B cell (primary cell): ENCODE measurements at regions not wholly inside any gene's neighbourhood (a gene's known extent, or its start where the extent isn't known, plus 50 kb on each side); places are given as distances from the start of the nearest gene placed in this dataset.

Experiments used
- ATAC-seq: fragments of 200-7000 bp; cut with Tn5 transposase; one replicate; pipeline ENCODE4 v1.10.0; 2021; ENCODE audit warnings: low read depth, mild to moderate bottlenecking, moderate number of reproducible peaks, moderate library complexity
- CTCF ChIA-PET: fragments of 350-600 bp; sonication (Branson Sonifier 250); formaldehyde crosslinking; loops from one replicate; lab custom pipeline; 2021; ENCODE audit warnings: antibody characterized with exemption, inconsistent platforms; lab: Charles Lee
- POLR2A ChIA-PET: fragments of 350-600 bp; sonication (Branson Sonifier 250); formaldehyde crosslinking; loops from one replicate; lab custom pipeline; 2021; ENCODE audit warnings: antibody characterized with exemption; lab: Charles Lee
- DNase-seq: peaks from one replicate; pipeline ENCODE4 v3.0.0; 2013
- H2AFZ ChIP-seq: 2 replicates; pipeline ENCODE4 v1.6.1; 2012; ENCODE audit warnings: mild to moderate bottlenecking, low read depth, low read length; ENCODE audit not compliant: insufficient read depth, poor library complexity, severe bottlenecking
- H3K27ac ChIP-seq, 2 donors: 1 replicate in 1 of 2; 2 replicates in 1 of 2; pipeline ENCODE4 v1.5.1; 2012 to 2013; ENCODE audit warnings: low read length in 2 of 2, mild to moderate bottlenecking in 2 of 2, moderate library complexity in 1 of 2
- H3K27me3 ChIP-seq, 4 experiments: fragments of 200-600 bp in 1 of 4; sonication (generic) in 1 of 4; replicated peaks in 1 of 4; 1 replicate in 2 of 4; 2 replicates in 2 of 4; pipeline versions ENCODE4 v1.6.1 to v1.7.0; 2013 to 2016; ENCODE audit warnings: low read length in 3 of 4, mild to moderate bottlenecking in 2 of 4, mixed read lengths in 1 of 4, moderate library complexity in 1 of 4; ENCODE audit not compliant: insufficient read depth in 4 of 4, control insufficient read depth in 3 of 4; ENCODE audit errors: control extremely low read depth in 1 of 4
- H3K36me3 ChIP-seq, 2 experiments: replicated peaks in 1 of 2; 1 replicate in 1 of 2; 2 replicates in 1 of 2; pipeline versions ENCODE4 v1.6.1 to v1.7.1; 2013; ENCODE audit warnings: low read length in 1 of 2; ENCODE audit not compliant: insufficient read depth in 2 of 2, control insufficient read depth in 1 of 2; ENCODE audit errors: control extremely low read depth in 1 of 2, extremely low read depth in 1 of 2
- H3K4me1 ChIP-seq, 2 donors: fragments of 200-600 bp in 1 of 2; sonication (generic) in 1 of 2; 1 replicate in 1 of 2; 2 replicates in 1 of 2; pipeline versions ENCODE4 v1.5.1 to v1.6.1; 2013 to 2017; ENCODE audit warnings: low read length in 2 of 2; ENCODE audit not compliant: control insufficient read depth in 2 of 2, insufficient read depth in 2 of 2
- H3K4me2 ChIP-seq: replicated peaks from 2 replicates; pipeline ENCODE3; 2012; ENCODE audit warnings: mild to moderate bottlenecking, low read depth, low read length; ENCODE audit not compliant: poor library complexity, severe bottlenecking
- H3K4me3 ChIP-seq, 5 experiments: fragments of 200-600 bp in 1 of 5; sonication (generic) in 1 of 5; 1 replicate in 3 of 5; 2 replicates in 2 of 5; pipeline versions ENCODE4 v1.5.1 to v1.7.0; 2011 to 2016; ENCODE audit warnings: low read length in 4 of 5, mild to moderate bottlenecking in 4 of 5, low read depth in 2 of 5, control low read depth in 1 of 5, moderate library complexity in 1 of 5; ENCODE audit not compliant: insufficient read depth in 1 of 5; ENCODE audit errors: control extremely low read depth in 1 of 5, extremely low read depth in 1 of 5
- H3K79me2 ChIP-seq: fragments of 200-600 bp; sonication (generic); one replicate; pipeline ENCODE4 v1.6.0; 2016; ENCODE audit warnings: low read length; ENCODE audit not compliant: control insufficient read depth, insufficient read depth
- H3K9ac ChIP-seq: fragments of 200-600 bp; sonication (generic); 2 replicates; pipeline ENCODE4 v1.6.1; 2017; ENCODE audit warnings: mild to moderate bottlenecking, low read length, moderate library complexity
- H3K9me3 ChIP-seq, 3 donors: one replicate each; pipeline versions ENCODE4 v1.6.1 to v1.7.1; 2013; ENCODE audit warnings: low read length in 2 of 3; ENCODE audit not compliant: control insufficient read depth in 2 of 3, insufficient read depth in 1 of 3; ENCODE audit errors: control extremely low read depth in 1 of 3
- H4K20me1 ChIP-seq: 2 replicates; pipeline ENCODE4 v1.6.0; 2012; ENCODE audit warnings: mild to moderate bottlenecking, low read length; ENCODE audit not compliant: insufficient read depth, control insufficient read depth, poor library complexity, severe bottlenecking
- H3K27ac Mint-ChIP-seq: one replicate; pipeline ENCODE4 v1.8.0; 2021; ENCODE audit warnings: mixed read lengths
- H3K27me3 Mint-ChIP-seq: one replicate; pipeline ENCODE4 v1.8.0; 2021; ENCODE audit warnings: mixed read lengths
- H3K4me1 Mint-ChIP-seq: one replicate; pipeline ENCODE4 v1.8.0; 2021; ENCODE audit warnings: mixed read lengths
- H3K4me3 Mint-ChIP-seq: one replicate; pipeline ENCODE4 v1.8.0; 2021; ENCODE audit warnings: mixed read lengths
- H3K9me3 Mint-ChIP-seq: one replicate; pipeline ENCODE4 v1.8.0; 2022; ENCODE audit warnings: mixed read lengths; ENCODE audit not compliant: insufficient read depth
- CTCF ChIP-seq: fragments of 200-600 bp; IDR thresholded peaks from one replicate; pipeline ENCODE4 v1.8.0; 2022; ENCODE audit warnings: antibody characterized with exemption, mild to moderate bottlenecking
- EZH2 ChIP-seq: IDR thresholded peaks from 2 replicates; pipeline ENCODE4 v1.6.1; 2012; ENCODE audit warnings: borderline replicate concordance, low read depth, mild to moderate bottlenecking, moderate library complexity, low read length; ENCODE audit not compliant: insufficient read depth, poor library complexity, severe bottlenecking
- WGBS: methylation state at CpG from one replicate; pipeline ENCODE4 v1.1.5; 2013; ENCODE audit warnings: missing lambda C conversion rate; ENCODE audit not compliant: insufficient coverage; 5-methylcytosine and 5-hydroxymethylcytosine counted together
- intact Hi-C: fragments of 100-400 bp; cut with micrococcal nuclease; formaldehyde crosslinking; loops from one replicate; pipeline ENCODE4 v1.10.0; 2022

GRCh38 chr11:119975561-119976152 is 162.3 kb downstream of the TRIM29 start:
- H3K36me3 ChIP-seq, result no peaks in the 10 kb centered on the region
- POLR2A ChIA-PET, result no interaction called here
- no peaks in the 10 kb centered on the region for H3K4me1 ChIP-seq
- no peak for DNase-seq
- H3K9ac ChIP-seq, result no peak overlapping the region
- CTCF ChIA-PET, result no interaction called here
- Mint-ChIP-seq H3K4me1 (no peaks in the 10 kb centered on the region), H3K27me3 (peaks cover 24% of the 10 kb centered on the region), H3K9me3 (peaks cover 2% of the 10 kb centered on the region), H3K27ac (no peak overlapping the region), H3K4me3 (no peak overlapping the region)
- H3K79me2 ChIP-seq, result no peaks in the 10 kb centered on the region
- no peak for ATAC-seq
- H3K4me2 ChIP-seq, result no peak overlapping the region
- WGBS, result 54% methylated on average over 14 of the region's 15 CpGs
- no peak overlapping the region for H3K27ac ChIP-seq
- H2AFZ ChIP-seq, result no peak overlapping the region
- TF ChIP-seq EZH2 (no peak), CTCF (no peak)
- H3K9me3 ChIP-seq, result peaks cover 0 to 13% (median 0%) of the 10 kb centered on the region in 3 donors
- intact Hi-C loops, result no loop called here
- H3K4me3 ChIP-seq, result no peak overlapping the region
- H4K20me1 ChIP-seq, result no peaks in the 10 kb centered on the region
- peaks cover 0 to 4% (median 0%) of the 10 kb centered on the region in 4 experiments for H3K27me3 ChIP-seq

DNA sequence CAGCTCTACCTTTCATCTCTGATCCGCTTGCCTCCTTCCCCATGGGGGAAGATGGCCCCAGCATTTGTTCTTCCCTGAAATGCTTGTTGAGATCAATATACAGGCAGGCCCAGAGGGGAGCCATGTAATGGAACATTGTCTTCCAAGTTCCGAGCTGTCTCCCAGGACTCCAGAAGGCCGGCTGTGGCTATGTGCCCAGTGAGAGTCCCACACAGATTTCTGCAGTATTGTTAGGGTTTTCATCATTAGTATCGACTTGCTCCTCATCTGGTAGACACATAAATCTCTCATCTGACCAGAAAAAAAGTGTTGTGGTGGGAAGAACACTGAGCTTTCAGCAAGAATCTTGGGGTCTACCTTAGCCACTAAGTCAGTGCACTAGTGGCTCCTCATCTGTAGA is 163.4 kb downstream of the TRIM29 start:
- intact Hi-C loops, result no loop called here
- Histone ChIP-seq H3K36me3 (no peaks in the 10 kb centered on the region), H3K27me3 (peaks cover 0 to 4% (median 0%) of the 10 kb centered on the region in 4 experiments), H3K4me3 (no peak overlapping the region), H4K20me1 (no peaks in the 10 kb centered on the region), H2AFZ (no peak overlapping the region), H3K9me3 (peaks cover 0 to 13% (median 0%) of the 10 kb centered on the region in 3 donors), H3K27ac (no peak overlapping the region), H3K9ac (no peak overlapping the region), H3K4me2 (no peak overlapping the region), H3K79me2 (no peaks in the 10 kb centered on the region), H3K4me1 (no peaks in the 10 kb centered on the region)
- TF ChIP-seq EZH2 (no peak), CTCF (no peak)
- Mint-ChIP-seq H3K27ac (no peak overlapping the region), H3K4me3 (no peak overlapping the region), H3K9me3 (peaks cover 2% of the 10 kb centered on the region), H3K27me3 (peaks cover 27% of the 10 kb centered on the region), H3K4me1 (no peaks in the 10 kb centered on the region)
- no peak for ATAC-seq
- WGBS, result 100% methylated on average over 1 of the region's 4 CpGs
- CTCF ChIA-PET, result no interaction called here
- DNase-seq, result no peak
- POLR2A ChIA-PET, result no interaction called here
